GM23248 (cell line): ENCODE measurements at regions not wholly inside any gene's neighbourhood (a gene's known extent, or its start where the extent isn't known, plus 50 kb on each side); places are given as distances from the start of the nearest gene placed in this dataset.

Source experiments
- EZH2 ChIP-seq: fragments of 200-600 bp; sonication (generic); IDR thresholded peaks from 2 replicates; pipeline ENCODE4 v1.6.1; 2018; ENCODE audit warnings: antibody characterized with exemption, mild to moderate bottlenecking; ENCODE audit not compliant: insufficient read depth, poor library complexity, severe bottlenecking
- EZH2phosphoT487 ChIP-seq: fragments of 200-600 bp; sonication (generic); IDR thresholded peaks from 2 replicates; pipeline ENCODE4 v1.6.1; 2018; ENCODE audit warnings: antibody characterized with exemption, moderate library complexity, mild to moderate bottlenecking, low read depth; ENCODE audit not compliant: insufficient read depth

DNA sequence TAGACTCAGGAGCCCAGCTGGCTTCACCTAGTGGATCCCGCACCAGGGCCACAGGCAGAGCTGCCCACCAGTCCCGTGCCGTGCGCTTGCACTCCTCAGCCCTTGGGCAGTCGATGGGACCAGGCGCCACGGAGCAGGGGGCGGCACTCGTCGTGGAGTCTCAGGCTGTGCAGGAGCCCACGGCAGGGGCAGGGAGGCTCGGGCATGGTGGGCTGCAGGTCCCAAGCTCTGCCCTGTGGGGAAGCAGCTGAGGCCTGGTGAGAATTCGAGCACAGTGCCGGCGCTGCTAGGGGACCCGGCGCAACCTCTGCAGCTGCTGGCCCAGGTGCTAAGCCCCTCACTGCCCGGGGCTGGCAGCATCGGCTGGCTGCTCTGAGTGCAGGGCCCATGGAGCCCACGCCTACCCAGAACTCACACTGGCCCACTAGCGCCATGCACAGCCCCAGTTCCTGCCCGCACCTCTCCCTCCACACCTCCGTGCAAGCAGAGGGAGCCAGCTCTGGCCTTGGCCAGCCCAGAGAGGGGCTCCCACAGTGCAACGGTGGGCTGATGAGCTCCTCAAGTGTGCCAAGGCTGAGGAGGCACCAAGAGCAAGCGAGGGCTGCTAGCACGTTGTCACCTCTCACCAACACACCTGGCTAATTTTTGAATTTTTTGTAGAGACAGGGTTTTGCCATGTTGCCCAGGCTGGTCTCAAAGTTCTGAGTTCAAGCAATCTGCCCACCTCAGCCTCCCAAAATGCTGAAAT is 116.1 kb downstream of the SPTSSA start:
- TF ChIP-seq EZH2: no peak
- TF ChIP-seq EZH2phosphoT487: no peak
